ENCODE measurements at regions not wholly inside any gene's neighbourhood (a gene's known extent, or its start where the extent isn't known, plus 50 kb on each side); places are given as distances from the start of the nearest gene placed in this dataset.
A peak's percentile ranks its signal among the peaks of the same experiment; 100 is the strongest.
"Not testable (repeated sequence)": the region's sequence is repeated elsewhere in the genome, so short reads cannot be mapped to it uniquely, and the experiment has no call there.

DNA sequence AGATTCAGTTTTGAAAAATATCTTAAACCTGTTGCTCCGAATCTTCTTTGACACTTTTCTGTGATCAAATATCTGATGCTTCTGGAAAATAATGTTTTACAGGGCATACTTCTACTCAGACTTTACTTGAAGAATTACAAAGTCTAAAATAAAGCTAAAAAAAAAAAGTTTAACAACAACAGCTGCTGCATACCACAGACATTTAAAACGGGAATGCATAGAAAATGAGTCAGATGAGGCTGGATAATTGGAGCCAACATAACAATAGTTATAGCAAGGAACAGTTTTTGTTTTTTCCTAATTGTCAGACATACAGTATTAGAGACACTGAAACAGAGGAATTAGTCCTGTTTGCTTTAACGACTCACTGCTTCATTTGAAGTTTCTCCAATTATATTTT is 1090.2 kb downstream of the SUCLG1 start:
- H3K4me1 ChIP-seq (ENCODE audit: insufficient read depth, poor library complexity, severe bottlenecking): no peaks in the 10 kb centered on the region
- H3K9me3 ChIP-seq (ENCODE audit: severe bottlenecking): no peaks in the 10 kb centered on the region
- TF ChIP-seq, protein P1, sequence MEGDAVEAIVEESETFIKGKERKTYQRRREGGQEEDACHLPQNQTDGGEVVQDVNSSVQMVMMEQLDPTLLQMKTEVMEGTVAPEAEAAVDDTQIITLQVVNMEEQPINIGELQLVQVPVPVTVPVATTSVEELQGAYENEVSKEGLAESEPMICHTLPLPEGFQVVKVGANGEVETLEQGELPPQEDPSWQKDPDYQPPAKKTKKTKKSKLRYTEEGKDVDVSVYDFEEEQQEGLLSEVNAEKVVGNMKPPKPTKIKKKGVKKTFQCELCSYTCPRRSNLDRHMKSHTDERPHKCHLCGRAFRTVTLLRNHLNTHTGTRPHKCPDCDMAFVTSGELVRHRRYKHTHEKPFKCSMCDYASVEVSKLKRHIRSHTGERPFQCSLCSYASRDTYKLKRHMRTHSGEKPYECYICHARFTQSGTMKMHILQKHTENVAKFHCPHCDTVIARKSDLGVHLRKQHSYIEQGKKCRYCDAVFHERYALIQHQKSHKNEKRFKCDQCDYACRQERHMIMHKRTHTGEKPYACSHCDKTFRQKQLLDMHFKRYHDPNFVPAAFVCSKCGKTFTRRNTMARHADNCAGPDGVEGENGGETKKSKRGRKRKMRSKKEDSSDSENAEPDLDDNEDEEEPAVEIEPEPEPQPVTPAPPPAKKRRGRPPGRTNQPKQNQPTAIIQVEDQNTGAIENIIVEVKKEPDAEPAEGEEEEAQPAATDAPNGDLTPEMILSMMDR (IDR thresholded peaks at IDR 0.05; ENCODE audit: poor library complexity, severe bottlenecking): no peak
- DNase-seq (ENCODE audit: low spot score) (no peak), ATAC-seq (ENCODE audit: low read depth) (0 out of 3 replicates have a peak, but pooled peaks have one; percentile 31)
- no peaks in the 10 kb centered on the region for H3K36me3 ChIP-seq (ENCODE audit: low read depth)
- H3K4me3 ChIP-seq (ENCODE audit: severe bottlenecking): no peak overlapping the region
- H3K27ac ChIP-seq (ENCODE audit: poor library complexity, severe bottlenecking): no peak overlapping the region
- H3K27me3 ChIP-seq (ENCODE audit: insufficient read depth, poor library complexity, severe bottlenecking): no peaks in the 10 kb centered on the region

DNA sequence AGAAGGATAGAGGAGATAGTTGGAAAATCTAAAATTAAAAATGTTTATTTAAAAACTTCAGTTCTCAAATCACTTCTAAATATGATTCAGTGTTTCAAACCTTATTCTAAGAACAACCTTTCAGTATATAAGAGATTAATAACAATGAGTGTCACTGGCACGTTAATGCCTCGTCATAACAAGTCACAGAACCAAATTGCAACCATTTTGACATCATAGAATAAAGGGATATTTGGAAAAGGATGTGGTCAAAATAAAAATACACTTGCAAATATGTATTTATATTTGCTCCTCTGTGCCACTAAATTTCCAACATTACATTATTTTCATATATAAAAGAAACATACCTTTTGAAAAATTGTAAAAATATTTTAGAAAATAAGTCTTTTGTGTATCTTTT is 1090.6 kb downstream of the SUCLG1 start:
- TF ChIP-seq, protein P1 (IDR thresholded peaks at IDR 0.05; ENCODE audit: poor library complexity, severe bottlenecking): no peak
- no peaks in the 10 kb centered on the region for H3K9me3 ChIP-seq (ENCODE audit: severe bottlenecking)
- no peaks in the 10 kb centered on the region for H3K4me1 ChIP-seq (ENCODE audit: insufficient read depth, poor library complexity, severe bottlenecking)
- H3K36me3 ChIP-seq (ENCODE audit: low read depth): no peaks in the 10 kb centered on the region
- DNase-seq (ENCODE audit: low spot score) (no peak), ATAC-seq (ENCODE audit: low read depth) (no peak)
- no peak overlapping the region for H3K4me3 ChIP-seq (ENCODE audit: severe bottlenecking)
- no peaks in the 10 kb centered on the region for H3K27me3 ChIP-seq (ENCODE audit: insufficient read depth, poor library complexity, severe bottlenecking)
- H3K27ac ChIP-seq (ENCODE audit: poor library complexity, severe bottlenecking): no peak overlapping the region

DNA sequence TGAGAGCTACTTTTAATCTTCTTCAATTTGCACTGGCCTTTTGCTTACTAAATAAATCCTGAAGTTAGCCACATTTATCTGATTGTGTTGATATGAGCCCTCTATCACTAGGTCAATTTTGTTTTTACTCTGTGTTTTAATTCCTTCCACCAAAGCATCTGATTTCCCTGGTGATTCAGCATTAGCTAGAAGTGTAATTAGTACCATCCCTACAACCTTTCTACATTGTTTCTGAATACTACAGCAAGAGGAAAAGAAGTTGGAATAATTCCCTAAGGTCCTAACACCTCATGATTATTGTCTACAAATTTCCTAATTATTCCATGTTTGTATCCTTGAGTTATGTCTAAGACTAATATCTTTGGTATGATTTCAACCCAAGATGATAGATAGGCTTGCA is 1093.6 kb downstream of the SUCLG1 start:
- no peak overlapping the region for H3K4me3 ChIP-seq (ENCODE audit: severe bottlenecking)
- H3K27me3 ChIP-seq (ENCODE audit: insufficient read depth, poor library complexity, severe bottlenecking): no peaks in the 10 kb centered on the region
- H3K9me3 ChIP-seq (ENCODE audit: severe bottlenecking): no peaks in the 10 kb centered on the region
- H3K36me3 ChIP-seq (ENCODE audit: low read depth): no peaks in the 10 kb centered on the region
- no peaks in the 10 kb centered on the region for H3K4me1 ChIP-seq (ENCODE audit: insufficient read depth, poor library complexity, severe bottlenecking)
- TF ChIP-seq, protein P1 (IDR thresholded peaks at IDR 0.05; ENCODE audit: poor library complexity, severe bottlenecking): no peak
- H3K27ac ChIP-seq (ENCODE audit: poor library complexity, severe bottlenecking): no peak overlapping the region
- no peak for DNase-seq (ENCODE audit: low spot score)
- ATAC-seq (ENCODE audit: low read depth): no peak

DNA sequence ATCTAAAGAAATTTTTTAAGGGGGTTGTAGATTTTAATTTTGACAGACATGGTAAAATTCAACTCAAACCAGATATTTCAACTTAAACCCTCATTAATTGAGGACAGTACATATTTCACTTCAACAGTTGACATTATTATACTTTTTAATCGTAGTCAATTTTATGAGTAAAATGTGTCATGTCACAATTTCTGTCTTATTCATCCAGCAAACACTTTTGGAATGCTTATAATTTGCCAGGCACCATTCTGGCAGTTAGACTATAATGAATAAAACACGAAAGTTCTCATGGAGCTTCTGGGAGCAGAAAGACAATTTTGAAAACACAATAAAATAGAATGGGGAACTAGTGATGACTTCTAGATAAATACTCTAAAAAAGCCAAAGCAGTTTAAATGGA is 1094.8 kb downstream of the SUCLG1 start:
- DNase-seq (ENCODE audit: low spot score) (no peak), ATAC-seq (ENCODE audit: low read depth) (no peak)
- Histone ChIP-seq H3K9me3 (ENCODE audit: severe bottlenecking) (no peaks in the 10 kb centered on the region), H3K27ac (ENCODE audit: poor library complexity, severe bottlenecking) (no peak overlapping the region), H3K36me3 (ENCODE audit: low read depth) (no peaks in the 10 kb centered on the region), H3K4me1 (ENCODE audit: insufficient read depth, poor library complexity, severe bottlenecking) (no peaks in the 10 kb centered on the region), H3K27me3 (ENCODE audit: insufficient read depth, poor library complexity, severe bottlenecking) (no peaks in the 10 kb centered on the region), H3K4me3 (ENCODE audit: severe bottlenecking) (no peak overlapping the region)
- TF ChIP-seq, protein P1 (IDR thresholded peaks at IDR 0.05; ENCODE audit: poor library complexity, severe bottlenecking): no peak

DNA sequence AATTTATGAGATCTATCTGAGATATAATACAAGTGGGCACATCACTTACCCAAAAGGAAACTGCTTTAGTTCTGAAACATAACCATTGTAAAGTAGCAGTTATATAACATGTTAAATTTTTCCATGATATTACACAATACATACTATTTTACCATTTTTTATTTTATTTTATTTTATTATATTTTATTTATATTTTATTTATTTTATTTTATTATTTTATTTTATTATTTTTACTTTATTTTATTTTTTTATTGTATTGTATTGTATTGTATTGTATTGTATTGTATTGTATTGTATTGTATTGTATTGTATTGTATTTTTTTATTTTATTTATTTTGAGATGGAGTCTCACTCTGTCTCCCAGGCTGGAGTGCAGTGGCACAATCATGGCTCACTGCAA is 1095.9 kb downstream of the SUCLG1 start:
- H3K27me3 ChIP-seq (ENCODE audit: insufficient read depth, poor library complexity, severe bottlenecking); ATAC-seq (ENCODE audit: low read depth); H3K4me3 ChIP-seq (ENCODE audit: severe bottlenecking); DNase-seq (ENCODE audit: low spot score); H3K27ac ChIP-seq (ENCODE audit: poor library complexity, severe bottlenecking); H3K9me3 ChIP-seq (ENCODE audit: severe bottlenecking); H3K36me3 ChIP-seq (ENCODE audit: low read depth); H3K4me1 ChIP-seq (ENCODE audit: insufficient read depth, poor library complexity, severe bottlenecking): not testable (repeated sequence)

Measured in RWPE2 (cell line).